GM19043 (cell line): ENCODE measurements at regions not wholly inside any gene's neighbourhood (a gene's known extent, or its start where the extent isn't known, plus 50 kb on each side); places are given as distances from the start of the nearest gene placed in this dataset.
"Not testable (repeated sequence)": the region's sequence is repeated elsewhere in the genome, so short reads cannot be mapped to it uniquely, and the experiment has no call there.

ENCODE experiments used
- ATAC-seq: cut with Tn5 transposase; IDR thresholded peaks from one replicate; pipeline ENCODE4 v1.9.1; 2021; ENCODE audit warnings: low read depth; ENCODE audit not compliant: unreplicated experiment

GRCh38 chr15:99454941-99455788, 110.6 kb upstream of the MEF2A start:
- ATAC-seq = no peak

- ATAC-seq = no peak
Observed at GRCh38 chr15:99455789-99456160, 110.0 kb upstream of the MEF2A start.

- no peak for ATAC-seq
Observed at GRCh38 chr15:99464137-99464536, 101.6 kb upstream of the MEF2A start.

- ATAC-seq = no peak
Observed at GRCh38 chr15:99466701-99467337, 99.0 kb upstream of the MEF2A start.

- no peak for ATAC-seq
Observed at GRCh38 chr15:99467338-99467720, 98.5 kb upstream of the MEF2A start.

- no peak for ATAC-seq
Observed at GRCh38 chr15:99467853-99468464, 97.8 kb upstream of the MEF2A start.

- ATAC-seq = not testable (repeated sequence)
Observed at GRCh38 chr15:99470204-99470603, 95.6 kb upstream of the MEF2A start.

- ATAC-seq = no peak
Observed at GRCh38 chr15:99472416-99473145, 93.2 kb upstream of the MEF2A start.

- ATAC-seq = no peak
Observed at GRCh38 chr15:99473981-99474906, 91.5 kb upstream of the MEF2A start.

GRCh38 chr15:99474909-99475753, 90.7 kb upstream of the MEF2A start:
- no peak for ATAC-seq

GRCh38 chr15:99475754-99476412, 89.9 kb upstream of the MEF2A start:
- no peak for ATAC-seq

GRCh38 chr15:99476413-99477222, 89.2 kb upstream of the MEF2A start:
- peak; percentile 52 for ATAC-seq

GRCh38 chr15:99477791-99478471, 87.9 kb upstream of the MEF2A start:
- no peak for ATAC-seq

- ATAC-seq = no peak
Observed at GRCh38 chr15:99478977-99479376, 86.8 kb upstream of the MEF2A start.

- ATAC-seq = no peak
Observed at GRCh38 chr15:99480016-99480810, 85.6 kb upstream of the MEF2A start.
